Spleen (tissue), 7 donors: ENCODE measurements at regions not wholly inside any gene's neighbourhood (a gene's known extent, or its start where the extent isn't known, plus 50 kb on each side); places are given as distances from the start of the nearest gene placed in this dataset.

Source experiments
- POLR2A ChIP-seq, 3 donors: fragments of 450-650 bp; IDR thresholded peaks; one replicate each; pipeline ENCODE4 v1.5.1; 2017; ENCODE audit warnings: antibody characterized with exemption in 3 of 3, mild to moderate bottlenecking in 1 of 3
- POLR2AphosphoS5 ChIP-seq, 3 donors: sonication (generic); formaldehyde crosslinking; IDR thresholded peaks; one replicate each; pipeline ENCODE4 v1.5.1; 2017; ENCODE audit warnings: antibody characterized with exemption in 3 of 3
- TF ChIP-seq, protein P1 (sequence below), 11 experiments: fragments of 200-600 bp in 7 of 11; fragments of 450-650 bp in 4 of 11; sonication (generic) in 4 of 11; IDR thresholded peaks in 8 of 11; conservative IDR thresholded peaks in 3 of 11; 1 replicate in 7 of 11; 2 replicates in 4 of 11; pipeline versions ENCODE4 v1.4.0 to v1.8.0; 2016 to 2021; ENCODE audit warnings: antibody characterized with exemption in 11 of 11, inconsistent platforms in 4 of 11, mild to moderate bottlenecking in 1 of 11
- donor health status: DM: no; HTN: no; CAD: no; lungs with moderate emphysema.
- donor health status: DM: no; HTN: no; CAD: no.
- donor health status: DM: no; HTN: no; CAD: no.

DNA sequence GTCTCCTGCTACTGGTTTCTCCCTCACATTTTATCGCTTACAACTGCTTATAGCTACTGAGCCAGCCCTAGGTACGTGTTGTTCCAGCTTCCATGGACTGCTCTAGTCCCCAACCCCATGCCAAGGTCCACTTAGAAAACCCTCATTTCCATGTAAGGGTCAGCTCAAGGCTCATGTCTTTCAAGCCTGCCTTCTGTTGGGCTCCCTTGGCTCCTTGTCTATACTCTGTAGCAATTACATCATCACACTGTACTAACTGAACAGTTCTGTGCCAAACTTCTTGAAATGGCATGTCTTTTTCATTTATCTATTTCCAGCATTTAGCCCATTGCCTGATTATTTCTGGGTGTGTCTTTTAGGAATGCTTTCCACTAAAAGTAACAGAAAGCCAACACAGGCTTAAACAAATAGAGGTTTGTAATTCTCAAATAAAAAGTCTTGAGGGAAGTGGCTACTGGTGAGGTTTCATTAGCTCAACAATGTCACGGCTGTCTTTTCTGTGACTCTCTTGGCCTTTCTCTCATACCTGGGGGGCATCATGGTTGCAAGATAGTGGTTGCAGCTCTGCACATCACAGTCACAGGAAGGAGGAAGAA, 317.6 kb downstream of the TPBG start:
- TF ChIP-seq, protein P1, sequence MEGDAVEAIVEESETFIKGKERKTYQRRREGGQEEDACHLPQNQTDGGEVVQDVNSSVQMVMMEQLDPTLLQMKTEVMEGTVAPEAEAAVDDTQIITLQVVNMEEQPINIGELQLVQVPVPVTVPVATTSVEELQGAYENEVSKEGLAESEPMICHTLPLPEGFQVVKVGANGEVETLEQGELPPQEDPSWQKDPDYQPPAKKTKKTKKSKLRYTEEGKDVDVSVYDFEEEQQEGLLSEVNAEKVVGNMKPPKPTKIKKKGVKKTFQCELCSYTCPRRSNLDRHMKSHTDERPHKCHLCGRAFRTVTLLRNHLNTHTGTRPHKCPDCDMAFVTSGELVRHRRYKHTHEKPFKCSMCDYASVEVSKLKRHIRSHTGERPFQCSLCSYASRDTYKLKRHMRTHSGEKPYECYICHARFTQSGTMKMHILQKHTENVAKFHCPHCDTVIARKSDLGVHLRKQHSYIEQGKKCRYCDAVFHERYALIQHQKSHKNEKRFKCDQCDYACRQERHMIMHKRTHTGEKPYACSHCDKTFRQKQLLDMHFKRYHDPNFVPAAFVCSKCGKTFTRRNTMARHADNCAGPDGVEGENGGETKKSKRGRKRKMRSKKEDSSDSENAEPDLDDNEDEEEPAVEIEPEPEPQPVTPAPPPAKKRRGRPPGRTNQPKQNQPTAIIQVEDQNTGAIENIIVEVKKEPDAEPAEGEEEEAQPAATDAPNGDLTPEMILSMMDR (IDR thresholded peaks at IDR 0.05 in 8 of 11, conservative IDR thresholded peaks at IDR 0.05 in 3 of 11), result no peak
- TF ChIP-seq POLR2AphosphoS5 (IDR thresholded peaks at IDR 0.05) (no peak), POLR2A (IDR thresholded peaks at IDR 0.05) (no peak)
